HG03439 (cell line): ENCODE measurements at regions not wholly inside any gene's neighbourhood (a gene's known extent, or its start where the extent isn't known, plus 50 kb on each side); places are given as distances from the start of the nearest gene placed in this dataset.
"Not testable (repeated sequence)": the region's sequence is repeated elsewhere in the genome, so short reads cannot be mapped to it uniquely, and the experiment has no call there.

Experiments used
- ATAC-seq: cut with Tn5 transposase; IDR thresholded peaks from one replicate; pipeline ENCODE4 v1.9.1; 2021; ENCODE audit warnings: mild to moderate bottlenecking, moderate library complexity; ENCODE audit not compliant: unreplicated experiment

- ATAC-seq: no peak
Measured at GRCh38 chr6:159525445-159526025, 167.5 kb downstream of the SOD2 start.

- ATAC-seq: no peak
Measured at GRCh38 chr6:159522877-159523547, 170.0 kb downstream of the SOD2 start.

- ATAC-seq: no peak
Measured at GRCh38 chr6:159521962-159522361, 171.1 kb downstream of the SOD2 start.

GRCh38 chr6:159520002-159520401 is 173.0 kb downstream of the SOD2 start:
- no peak for ATAC-seq

- ATAC-seq: not testable (repeated sequence)
Measured at GRCh38 chr6:159515811-159516210, 177.2 kb downstream of the SOD2 start.

- no peak for ATAC-seq
Measured at GRCh38 chr6:159513914-159514313, 179.1 kb downstream of the SOD2 start.

- no peak for ATAC-seq
Measured at GRCh38 chr6:159513074-159513720, 179.8 kb downstream of the SOD2 start.

GRCh38 chr6:159512571-159512970 is 180.5 kb downstream of the SOD2 start:
- no peak for ATAC-seq

- no peak for ATAC-seq
Measured at GRCh38 chr6:159512104-159512503, 180.9 kb downstream of the SOD2 start.

GRCh38 chr6:159510141-159510540 is 182.9 kb downstream of the SOD2 start:
- no peak for ATAC-seq

- no peak for ATAC-seq
Measured at GRCh38 chr6:159508931-159509330, 184.1 kb downstream of the SOD2 start.

GRCh38 chr6:159506048-159506447 is 187.0 kb downstream of the SOD2 start:
- no peak for ATAC-seq

GRCh38 chr6:159505140-159505922 is 187.7 kb downstream of the SOD2 start:
- no peak for ATAC-seq

GRCh38 chr6:159501558-159501957 is 191.5 kb downstream of the SOD2 start:
- no peak for ATAC-seq

- ATAC-seq: no peak
Measured at GRCh38 chr6:159499034-159499433, 194.0 kb downstream of the SOD2 start.

- no peak for ATAC-seq
Measured at GRCh38 chr6:159494586-159494972, 198.5 kb downstream of the SOD2 start.

GRCh38 chr6:159493898-159494585 is 199.0 kb downstream of the SOD2 start:
- ATAC-seq: no peak

- no peak for ATAC-seq
Measured at GRCh38 chr6:159493231-159493897, 199.7 kb downstream of the SOD2 start.

- ATAC-seq: no peak
Measured at GRCh38 chr6:159490298-159490937, 202.6 kb downstream of the SOD2 start.

GRCh38 chr6:159487636-159488035 is 205.4 kb downstream of the SOD2 start:
- ATAC-seq: no peak
